BE2C (cell line): ENCODE measurements at regions not wholly inside any gene's neighbourhood (a gene's known extent, or its start where the extent isn't known, plus 50 kb on each side); places are given as distances from the start of the nearest gene placed in this dataset.
"Not testable (repeated sequence)": the region's sequence is repeated elsewhere in the genome, so short reads cannot be mapped to it uniquely, and the experiment has no call there.

Experiments used
- DNase-seq: peaks from one replicate; pipeline ENCODE4 v3.0.0-alpha.2; 2020
- H3K27me3 ChIP-seq: fragments of 250-450 bp; sonication (Bioruptor Pico); 2 replicates; pipeline ENCODE4 v1.5.1; 2020; ENCODE audit warnings: mild to moderate bottlenecking
- H3K36me3 ChIP-seq: fragments of 250-450 bp; sonication (Bioruptor Pico); 2 replicates; pipeline ENCODE4 v1.5.1; 2020; ENCODE audit warnings: mild to moderate bottlenecking
- H3K4me1 ChIP-seq: fragments of 250-450 bp; sonication (Bioruptor Pico); 2 replicates; pipeline ENCODE4 v1.5.1; 2020
- H3K4me3 ChIP-seq: 2 replicates; pipeline ENCODE4 v1.5.1; 2011; ENCODE audit warnings: low read depth, low read length
- H3K9me3 ChIP-seq: fragments of 250-450 bp; sonication (Bioruptor Pico); 2 replicates; pipeline ENCODE4 v1.5.1; 2020
- TF ChIP-seq, protein P1 (sequence below): IDR thresholded peaks from 2 replicates; pipeline ENCODE4 v1.5.1; 2012; ENCODE audit warnings: mild to moderate bottlenecking, low read depth, low read length

GRCh38 chr6:120484146-120484545, 850.1 kb downstream of the TBC1D32 start:
- H3K27me3 ChIP-seq: no peaks in the 10 kb centered on the region
- TF ChIP-seq, protein P1, sequence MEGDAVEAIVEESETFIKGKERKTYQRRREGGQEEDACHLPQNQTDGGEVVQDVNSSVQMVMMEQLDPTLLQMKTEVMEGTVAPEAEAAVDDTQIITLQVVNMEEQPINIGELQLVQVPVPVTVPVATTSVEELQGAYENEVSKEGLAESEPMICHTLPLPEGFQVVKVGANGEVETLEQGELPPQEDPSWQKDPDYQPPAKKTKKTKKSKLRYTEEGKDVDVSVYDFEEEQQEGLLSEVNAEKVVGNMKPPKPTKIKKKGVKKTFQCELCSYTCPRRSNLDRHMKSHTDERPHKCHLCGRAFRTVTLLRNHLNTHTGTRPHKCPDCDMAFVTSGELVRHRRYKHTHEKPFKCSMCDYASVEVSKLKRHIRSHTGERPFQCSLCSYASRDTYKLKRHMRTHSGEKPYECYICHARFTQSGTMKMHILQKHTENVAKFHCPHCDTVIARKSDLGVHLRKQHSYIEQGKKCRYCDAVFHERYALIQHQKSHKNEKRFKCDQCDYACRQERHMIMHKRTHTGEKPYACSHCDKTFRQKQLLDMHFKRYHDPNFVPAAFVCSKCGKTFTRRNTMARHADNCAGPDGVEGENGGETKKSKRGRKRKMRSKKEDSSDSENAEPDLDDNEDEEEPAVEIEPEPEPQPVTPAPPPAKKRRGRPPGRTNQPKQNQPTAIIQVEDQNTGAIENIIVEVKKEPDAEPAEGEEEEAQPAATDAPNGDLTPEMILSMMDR: no peak

GRCh38 chr6:120478650-120479049, 855.6 kb downstream of the TBC1D32 start:
- H3K27me3 ChIP-seq: no peaks in the 10 kb centered on the region
- TF ChIP-seq, protein P1: no peak
- DNase-seq: no peak
- no peaks in the 10 kb centered on the region for H3K4me1 ChIP-seq
- H3K9me3 ChIP-seq: no peaks in the 10 kb centered on the region
- H3K4me3 ChIP-seq: no peak overlapping the region
- H3K36me3 ChIP-seq: no peaks in the 10 kb centered on the region

More at GRCh38 chr6:120484146-120484545, 850.1 kb downstream of the TBC1D32 start:
- H3K36me3 ChIP-seq: no peaks in the 10 kb centered on the region
- no peaks in the 10 kb centered on the region for H3K9me3 ChIP-seq
- DNase-seq: no peak
- no peaks in the 10 kb centered on the region for H3K4me1 ChIP-seq
- H3K4me3 ChIP-seq: no peak overlapping the region

- no peaks in the 10 kb centered on the region for H3K4me1 ChIP-seq
- TF ChIP-seq, protein P1: no peak
- no peaks in the 10 kb centered on the region for H3K9me3 ChIP-seq
- no peaks in the 10 kb centered on the region for H3K36me3 ChIP-seq
- DNase-seq: no peak
- H3K4me3 ChIP-seq: no peak overlapping the region
- H3K27me3 ChIP-seq: no peaks in the 10 kb centered on the region
Measured at GRCh38 chr6:120473804-120474203, 860.5 kb downstream of the TBC1D32 start.

DNA sequence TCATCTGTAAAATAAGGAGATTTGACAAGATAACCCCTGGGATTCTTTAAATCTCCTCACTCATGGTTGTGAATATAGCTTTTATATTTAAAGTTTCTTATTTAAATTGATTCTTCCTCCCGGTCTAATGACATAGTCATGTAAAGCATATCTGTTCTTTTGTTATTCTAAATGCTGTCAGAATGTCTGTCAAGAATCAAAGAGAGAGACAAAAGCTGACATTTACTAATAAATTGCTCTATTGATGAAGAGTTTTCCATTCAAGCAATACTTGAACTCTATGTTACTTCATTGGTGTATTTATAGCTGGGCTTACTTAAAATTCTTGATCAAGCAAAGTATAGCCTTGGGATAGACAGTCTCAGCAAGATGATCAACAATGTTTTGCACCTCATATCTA, 865.8 kb downstream of the TBC1D32 start:
- TF ChIP-seq, protein P1: no peak

GRCh38 chr6:120451508-120451907, 882.8 kb downstream of the TBC1D32 start:
- no peaks in the 10 kb centered on the region for H3K36me3 ChIP-seq
- no peak overlapping the region for H3K4me3 ChIP-seq
- no peaks in the 10 kb centered on the region for H3K27me3 ChIP-seq
- no peak for DNase-seq
- no peaks in the 10 kb centered on the region; the same call in 1 of the 2 replicates for H3K4me1 ChIP-seq
- H3K9me3 ChIP-seq: no peaks in the 10 kb centered on the region
- TF ChIP-seq, protein P1: no peak

More for the DNA sequence above, 865.8 kb downstream of the TBC1D32 start:
- H3K36me3 ChIP-seq: no peaks in the 10 kb centered on the region
- H3K4me1 ChIP-seq: no peaks in the 10 kb centered on the region
- DNase-seq: no peak
- no peak overlapping the region for H3K4me3 ChIP-seq
- H3K27me3 ChIP-seq: no peaks in the 10 kb centered on the region
- H3K9me3 ChIP-seq: no peaks in the 10 kb centered on the region

GRCh38 chr6:120447605-120448004, 886.7 kb downstream of the TBC1D32 start:
- no peaks in the 10 kb centered on the region for H3K36me3 ChIP-seq
- TF ChIP-seq, protein P1: no peak
- DNase-seq: no peak
- H3K4me3 ChIP-seq: no peak overlapping the region
- H3K9me3 ChIP-seq: no peaks in the 10 kb centered on the region
- no peaks in the 10 kb centered on the region; the same call in 1 of the 2 replicates for H3K4me1 ChIP-seq
- no peaks in the 10 kb centered on the region for H3K27me3 ChIP-seq

GRCh38 chr6:120432840-120433239, 901.4 kb downstream of the TBC1D32 start:
- not testable (repeated sequence) for H3K4me1 ChIP-seq, H3K36me3 ChIP-seq, DNase-seq, H3K4me3 ChIP-seq, H3K9me3 ChIP-seq, H3K27me3 ChIP-seq
